GM12875 (cell line): ENCODE measurements at regions not wholly inside any gene's neighbourhood (a gene's known extent, or its start where the extent isn't known, plus 50 kb on each side); places are given as distances from the start of the nearest gene placed in this dataset.

ENCODE experiments used
- H3K4me3 ChIP-seq: one replicate; pipeline ENCODE4 v1.5.1; 2011; ENCODE audit warnings: low read depth, low read length, control low read depth
- CTCF ChIP-seq: IDR thresholded peaks from 2 replicates; pipeline ENCODE4 v1.5.1; 2011; ENCODE audit warnings: low read depth, mild to moderate bottlenecking, control low read depth, inconsistent platforms, low read length, moderate library complexity, borderline replicate concordance; ENCODE audit not compliant: insufficient read depth

GRCh38 chr7:31256506-31256905 is 84.0 kb downstream of the NEUROD6 start:
- TF ChIP-seq CTCF = no peak
- H3K4me3 ChIP-seq = no peak overlapping the region

- H3K4me3 ChIP-seq = no peak overlapping the region
- TF ChIP-seq CTCF = no peak
These were observed 85.6 kb downstream of the NEUROD6 start for GRCh38 chr7:31254926-31255325.

GRCh38 chr7:31253532-31253931 is 87.0 kb downstream of the NEUROD6 start:
- no peak for TF ChIP-seq CTCF
- H3K4me3 ChIP-seq = no peak overlapping the region

GRCh38 chr7:31251441-31251840 is 89.1 kb downstream of the NEUROD6 start:
- no peak for TF ChIP-seq CTCF
- no peak overlapping the region for H3K4me3 ChIP-seq

- TF ChIP-seq CTCF = no peak
- no peak overlapping the region for H3K4me3 ChIP-seq
These were observed 90.9 kb downstream of the NEUROD6 start for GRCh38 chr7:31249671-31250070.

- H3K4me3 ChIP-seq = no peak overlapping the region
- no peak for TF ChIP-seq CTCF
These were observed 103.7 kb downstream of the NEUROD6 start for GRCh38 chr7:31236868-31237267.

GRCh38 chr7:31234836-31235605 is 105.5 kb downstream of the NEUROD6 start:
- no peak overlapping the region for H3K4me3 ChIP-seq
- no peak for TF ChIP-seq CTCF
